ENCODE measurements at regions not wholly inside any gene's neighbourhood (a gene's known extent, or its start where the extent isn't known, plus 50 kb on each side); places are given as distances from the start of the nearest gene placed in this dataset.

DNA sequence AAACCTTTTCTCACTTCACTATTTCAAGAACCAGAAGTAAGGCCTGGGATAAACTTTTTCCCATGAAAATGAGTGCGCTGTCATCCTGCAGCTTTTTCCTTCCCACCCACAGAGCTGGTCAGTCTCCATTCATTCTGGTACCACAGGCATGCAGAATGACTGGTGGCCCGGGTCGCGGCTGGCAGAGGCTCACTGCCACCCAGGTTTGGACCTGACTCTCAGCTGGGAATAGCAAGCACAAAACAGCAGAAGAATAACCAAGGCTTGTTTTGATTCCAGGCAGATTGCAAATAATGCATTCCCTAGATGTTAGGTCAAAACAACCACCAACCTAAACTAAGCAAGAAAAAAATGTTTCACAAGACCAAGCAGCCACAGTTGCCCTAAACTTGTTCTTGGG lies 190.5 kb upstream of the NRP1 start:
- TF ChIP-seq, protein P1, sequence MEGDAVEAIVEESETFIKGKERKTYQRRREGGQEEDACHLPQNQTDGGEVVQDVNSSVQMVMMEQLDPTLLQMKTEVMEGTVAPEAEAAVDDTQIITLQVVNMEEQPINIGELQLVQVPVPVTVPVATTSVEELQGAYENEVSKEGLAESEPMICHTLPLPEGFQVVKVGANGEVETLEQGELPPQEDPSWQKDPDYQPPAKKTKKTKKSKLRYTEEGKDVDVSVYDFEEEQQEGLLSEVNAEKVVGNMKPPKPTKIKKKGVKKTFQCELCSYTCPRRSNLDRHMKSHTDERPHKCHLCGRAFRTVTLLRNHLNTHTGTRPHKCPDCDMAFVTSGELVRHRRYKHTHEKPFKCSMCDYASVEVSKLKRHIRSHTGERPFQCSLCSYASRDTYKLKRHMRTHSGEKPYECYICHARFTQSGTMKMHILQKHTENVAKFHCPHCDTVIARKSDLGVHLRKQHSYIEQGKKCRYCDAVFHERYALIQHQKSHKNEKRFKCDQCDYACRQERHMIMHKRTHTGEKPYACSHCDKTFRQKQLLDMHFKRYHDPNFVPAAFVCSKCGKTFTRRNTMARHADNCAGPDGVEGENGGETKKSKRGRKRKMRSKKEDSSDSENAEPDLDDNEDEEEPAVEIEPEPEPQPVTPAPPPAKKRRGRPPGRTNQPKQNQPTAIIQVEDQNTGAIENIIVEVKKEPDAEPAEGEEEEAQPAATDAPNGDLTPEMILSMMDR (IDR thresholded peaks at IDR 0.05; ENCODE audit: low read depth, low read length, poor library complexity, severe bottlenecking), result no peak
- TF ChIP-seq EZH2phosphoT487 (IDR thresholded peaks at IDR 0.05; ENCODE audit: borderline replicate concordance, low read length), result no peak
